SK-N-MC (cell line): ENCODE measurements at regions not wholly inside any gene's neighbourhood (a gene's known extent, or its start where the extent isn't known, plus 50 kb on each side); places are given as distances from the start of the nearest gene placed in this dataset.

Experiments used
- EZH2 ChIP-seq: fragments of 200-600 bp; sonication (generic); IDR thresholded peaks from one replicate; pipeline ENCODE4 v1.6.1; 2017; ENCODE audit warnings: antibody characterized with exemption
- FOXP2 ChIP-seq: optimal IDR thresholded peaks from 2 replicates; pipeline ENCODE3; 2011; ENCODE audit warnings: mild to moderate bottlenecking, moderate library complexity; ENCODE audit not compliant: insufficient read depth; ENCODE audit errors: extremely low read length, control extremely low read depth
- POLR2AphosphoS5 ChIP-seq: IDR thresholded peaks from 2 replicates; pipeline ENCODE4 v1.6.1; 2012; ENCODE audit warnings: mild to moderate bottlenecking, low read depth, low read length, borderline replicate concordance

DNA sequence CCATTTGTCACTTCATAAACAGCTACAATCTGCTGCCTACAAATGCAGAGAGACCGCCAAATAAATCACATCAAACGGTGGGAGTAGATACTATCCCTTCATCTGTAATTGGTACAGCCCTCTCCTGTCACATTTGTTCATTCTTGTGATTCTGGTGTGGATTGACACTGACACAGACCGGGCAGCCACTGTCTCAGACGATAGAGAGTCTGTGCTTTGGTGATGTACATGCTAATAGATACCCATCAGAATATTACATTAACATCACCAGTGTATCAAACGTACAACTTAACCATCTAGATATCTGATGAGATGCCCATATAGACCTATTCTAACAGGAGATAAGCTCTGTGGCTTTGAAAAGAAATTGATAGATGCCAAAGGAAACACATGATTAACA lies 419.7 kb upstream of the ZEB2 start:
- TF ChIP-seq EZH2 (no peak), POLR2AphosphoS5 (no peak), FOXP2 (no peak)
